ENCODE measurements at regions not wholly inside any gene's neighbourhood (a gene's known extent, or its start where the extent isn't known, plus 50 kb on each side); places are given as distances from the start of the nearest gene placed in this dataset.

DNA sequence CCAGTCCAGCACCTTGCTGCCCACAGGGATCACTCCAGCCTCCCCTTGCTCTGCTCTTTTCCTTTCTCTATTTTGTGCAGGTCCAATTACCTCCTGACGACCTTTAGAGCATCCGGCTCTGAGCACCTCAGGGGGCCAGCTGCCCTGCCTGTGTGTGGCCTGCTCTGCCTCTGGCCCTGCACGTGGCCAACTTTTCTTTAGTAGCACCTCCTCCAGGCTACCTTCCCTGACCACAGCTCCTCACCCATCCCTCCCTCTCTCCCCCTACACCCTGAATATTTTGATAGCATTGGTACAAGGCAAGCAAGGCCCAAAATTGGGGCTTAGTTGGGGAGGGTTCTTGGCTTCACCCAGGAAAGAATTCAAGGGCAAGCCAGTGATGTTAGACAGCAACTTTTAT is 66.9 kb upstream of the PRR20G start:
- DNase-seq (ENCODE audit: insufficient read length) = no peak
- TF ChIP-seq TAF1 (IDR thresholded peaks at IDR 0.05; ENCODE audit: borderline replicate concordance, low read depth, low read length) (no peak), POLR2A (IDR thresholded peaks at IDR 0.05; ENCODE audit: low read depth, low read length) (no peak), POLR2AphosphoS5 (IDR thresholded peaks at IDR 0.05; ENCODE audit: low read depth, low read length) (no peak)
- FAIRE-seq = no peak

- DNase-seq (ENCODE audit: insufficient read length) (no peak), FAIRE-seq (no peak)
- TF ChIP-seq POLR2A (IDR thresholded peaks at IDR 0.05; ENCODE audit: low read depth, low read length) (no peak), TAF1 (IDR thresholded peaks at IDR 0.05; ENCODE audit: borderline replicate concordance, low read depth, low read length) (no peak), POLR2AphosphoS5 (IDR thresholded peaks at IDR 0.05; ENCODE audit: low read depth, low read length) (no peak)
These were observed 64.8 kb upstream of the PRR20G start for GRCh38 chr3:127352612-127353011.

GRCh38 chr3:127351775-127352350 is 64.0 kb upstream of the PRR20G start:
- no peak for TF ChIP-seq TAF1 (IDR thresholded peaks at IDR 0.05; ENCODE audit: borderline replicate concordance, low read depth, low read length)
- no peak for TF ChIP-seq POLR2A (IDR thresholded peaks at IDR 0.05; ENCODE audit: low read depth, low read length)
- no peak for TF ChIP-seq POLR2AphosphoS5 (IDR thresholded peaks at IDR 0.05; ENCODE audit: low read depth, low read length)
- FAIRE-seq = no peak
- no peak for DNase-seq (ENCODE audit: insufficient read length)

- TF ChIP-seq POLR2A (IDR thresholded peaks at IDR 0.05; ENCODE audit: low read depth, low read length) (no peak), TAF1 (IDR thresholded peaks at IDR 0.05; ENCODE audit: borderline replicate concordance, low read depth, low read length) (no peak), POLR2AphosphoS5 (IDR thresholded peaks at IDR 0.05; ENCODE audit: low read depth, low read length) (no peak)
- FAIRE-seq = no peak
- DNase-seq (ENCODE audit: insufficient read length) = no peak
These were observed 63.5 kb upstream of the PRR20G start for GRCh38 chr3:127351321-127351720.

- DNase-seq (ENCODE audit: insufficient read length) (no peak), FAIRE-seq (no peak)
- TF ChIP-seq TAF1 (IDR thresholded peaks at IDR 0.05; ENCODE audit: borderline replicate concordance, low read depth, low read length) (no peak), POLR2A (IDR thresholded peaks at IDR 0.05; ENCODE audit: low read depth, low read length) (no peak), POLR2AphosphoS5 (IDR thresholded peaks at IDR 0.05; ENCODE audit: low read depth, low read length) (no peak)
These were observed 62.6 kb upstream of the PRR20G start for GRCh38 chr3:127350172-127351050.

DNA sequence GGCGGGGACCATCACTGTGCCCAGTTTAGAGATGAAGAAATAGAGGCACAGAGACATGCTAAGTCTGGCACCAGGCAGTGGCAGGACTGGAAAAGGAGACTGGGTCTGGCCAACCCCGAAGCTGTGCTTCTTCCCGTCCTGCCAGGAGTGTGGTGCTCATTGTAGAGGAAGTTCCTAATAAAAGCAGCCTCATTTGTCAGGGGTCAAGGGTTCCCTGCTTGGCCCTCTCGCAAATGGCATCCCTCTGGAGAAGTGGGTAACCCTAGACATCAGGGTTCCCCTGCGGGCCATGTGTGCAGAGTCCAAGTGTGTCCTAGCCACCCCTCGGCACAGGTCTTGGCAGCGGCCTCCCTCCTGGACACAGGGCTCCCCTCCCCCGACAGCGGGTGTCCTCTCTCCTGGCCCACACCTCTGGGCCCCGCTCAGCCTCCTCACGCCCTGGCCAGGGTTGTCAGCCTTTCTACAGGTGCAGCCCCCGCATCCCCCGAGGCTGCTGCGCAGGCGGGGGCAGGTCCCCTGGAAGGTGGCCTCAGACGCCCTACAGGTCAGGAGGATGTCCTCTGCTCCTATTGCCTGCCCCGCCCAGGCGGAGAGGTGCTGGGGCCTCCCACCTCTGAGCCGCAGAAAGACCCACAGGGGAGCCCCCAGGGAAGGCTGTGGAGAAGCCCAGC is 61.8 kb upstream of the PRR20G start:
- DNase-seq (ENCODE audit: insufficient read length) (no peak), FAIRE-seq (no peak)
- no peak for TF ChIP-seq POLR2AphosphoS5 (IDR thresholded peaks at IDR 0.05; ENCODE audit: low read depth, low read length)
- no peak for TF ChIP-seq TAF1 (IDR thresholded peaks at IDR 0.05; ENCODE audit: borderline replicate concordance, low read depth, low read length)
- TF ChIP-seq POLR2A (IDR thresholded peaks at IDR 0.05; ENCODE audit: low read depth, low read length) = no peak

- FAIRE-seq (no peak), DNase-seq (ENCODE audit: insufficient read length) (no peak)
- TF ChIP-seq POLR2AphosphoS5 (IDR thresholded peaks at IDR 0.05; ENCODE audit: low read depth, low read length) (no peak), TAF1 (IDR thresholded peaks at IDR 0.05; ENCODE audit: borderline replicate concordance, low read depth, low read length) (no peak)
These were observed 54.9 kb upstream of the PRR20G start for GRCh38 chr3:127342735-127343134.

- no peak for FAIRE-seq
- TF ChIP-seq POLR2A (IDR thresholded peaks at IDR 0.05; ENCODE audit: low read depth, low read length) = no peak
- no peak for TF ChIP-seq POLR2AphosphoS5 (IDR thresholded peaks at IDR 0.05; ENCODE audit: low read depth, low read length)
- no peak for TF ChIP-seq TAF1 (IDR thresholded peaks at IDR 0.05; ENCODE audit: borderline replicate concordance, low read depth, low read length)
These were observed 52.3 kb upstream of the PRR20G start for GRCh38 chr3:127339928-127340861.

DNA sequence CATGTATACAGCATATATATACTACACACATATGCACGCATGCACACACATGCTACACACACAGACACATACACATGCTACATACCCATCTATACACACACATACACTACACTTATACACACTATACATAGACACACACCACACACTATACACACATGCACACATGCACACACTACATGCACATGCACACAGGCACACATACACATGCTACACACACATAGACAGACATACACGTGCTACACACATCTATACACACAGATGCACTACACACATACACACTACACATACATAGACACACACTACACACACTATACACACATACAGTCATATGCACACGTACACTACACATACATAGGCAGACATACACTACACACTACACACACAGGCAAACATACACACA is 51.2 kb upstream of the PRR20G start:
- peak; percentile 57 for FAIRE-seq
- DNase-seq (ENCODE audit: insufficient read length) = no peak
- TF ChIP-seq POLR2A (IDR thresholded peaks at IDR 0.05; ENCODE audit: low read depth, low read length) (no peak), TAF1 (IDR thresholded peaks at IDR 0.05; ENCODE audit: borderline replicate concordance, low read depth, low read length) (no peak), POLR2AphosphoS5 (IDR thresholded peaks at IDR 0.05; ENCODE audit: low read depth, low read length) (no peak)

More at GRCh38 chr3:127339928-127340861, 52.3 kb upstream of the PRR20G start:
- no peak for DNase-seq (ENCODE audit: insufficient read length)

DNA sequence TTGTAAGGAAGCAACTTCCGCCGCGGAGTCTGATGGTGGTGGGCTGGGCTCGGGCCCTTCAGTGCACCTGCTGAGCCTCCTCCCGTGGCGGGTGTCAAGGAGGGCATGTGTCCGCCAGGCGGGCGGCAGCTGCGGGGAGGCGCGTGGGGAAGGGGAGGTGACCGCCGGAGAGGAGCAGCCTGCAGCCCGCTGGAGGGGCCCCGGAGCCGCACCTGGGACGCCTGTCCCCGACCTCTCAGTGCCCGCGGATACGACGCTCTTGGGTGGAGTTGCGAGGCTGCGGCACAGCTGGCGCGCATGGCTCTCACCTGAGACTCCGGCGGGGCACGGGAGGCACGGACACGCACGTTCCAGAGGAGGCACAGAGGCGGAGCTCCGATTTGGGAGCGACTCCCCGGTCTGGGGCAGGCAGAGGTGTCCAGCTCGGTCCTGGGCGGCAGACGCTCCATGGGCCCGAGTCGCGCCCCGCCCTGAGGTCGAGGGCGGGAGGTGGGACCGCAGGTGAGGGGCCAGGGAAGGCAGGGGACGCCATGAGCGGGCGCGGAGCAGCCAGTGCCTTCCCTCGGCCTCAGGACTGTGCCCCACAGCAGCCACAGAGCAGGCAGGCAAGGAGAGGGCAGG is 50.2 kb upstream of the PRR20G start:
- DNase-seq (ENCODE audit: insufficient read length) (no peak), FAIRE-seq (no peak)
- TF ChIP-seq POLR2A (IDR thresholded peaks at IDR 0.05; ENCODE audit: low read depth, low read length) (no peak), POLR2AphosphoS5 (IDR thresholded peaks at IDR 0.05; ENCODE audit: low read depth, low read length) (no peak), TAF1 (IDR thresholded peaks at IDR 0.05; ENCODE audit: borderline replicate concordance, low read depth, low read length) (no peak)
